GM10266 (cell line): ENCODE measurements at regions not wholly inside any gene's neighbourhood (a gene's known extent, or its start where the extent isn't known, plus 50 kb on each side); places are given as distances from the start of the nearest gene placed in this dataset.

Experiments
- DNase-seq: peaks from one replicate; pipeline ENCODE4 v3.0.0; 2012; ENCODE audit errors: extremely low spot score
- TF ChIP-seq, protein P1 (sequence below): IDR thresholded peaks from 2 replicates; pipeline ENCODE4 v1.5.1; 2012; ENCODE audit warnings: mild to moderate bottlenecking, low read depth; ENCODE audit not compliant: control insufficient read depth, insufficient read depth; ENCODE audit errors: missing control alignments

DNA sequence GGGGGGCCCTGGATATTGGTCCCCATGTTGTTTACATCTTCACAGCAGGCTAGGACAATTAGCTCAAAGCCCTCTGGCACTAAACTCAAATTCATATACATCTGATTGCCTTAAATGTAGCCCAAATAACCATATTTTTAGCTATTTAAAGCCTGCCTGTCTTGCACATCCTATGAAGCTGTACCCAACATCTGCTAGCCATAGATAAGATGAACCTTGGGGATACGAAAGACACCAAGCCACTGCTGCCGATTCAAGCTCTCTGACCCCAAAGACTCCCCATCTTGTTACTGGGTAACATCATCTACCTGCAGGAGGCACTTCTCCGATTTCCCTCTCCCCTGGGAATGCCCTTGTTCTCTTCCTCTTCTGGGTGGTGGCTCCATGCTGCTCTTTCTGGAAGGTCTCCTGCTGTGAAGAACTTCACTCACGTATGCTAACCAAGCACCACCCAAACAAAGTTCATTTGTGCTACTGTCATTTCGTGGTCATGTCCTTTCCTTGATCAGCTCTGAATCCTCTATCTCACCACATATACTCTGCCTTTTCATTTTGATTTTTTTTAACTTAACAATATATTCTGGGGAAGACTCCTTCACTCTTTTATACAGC is 107.7 kb upstream of the ATXN3L start:
- TF ChIP-seq, protein P1, sequence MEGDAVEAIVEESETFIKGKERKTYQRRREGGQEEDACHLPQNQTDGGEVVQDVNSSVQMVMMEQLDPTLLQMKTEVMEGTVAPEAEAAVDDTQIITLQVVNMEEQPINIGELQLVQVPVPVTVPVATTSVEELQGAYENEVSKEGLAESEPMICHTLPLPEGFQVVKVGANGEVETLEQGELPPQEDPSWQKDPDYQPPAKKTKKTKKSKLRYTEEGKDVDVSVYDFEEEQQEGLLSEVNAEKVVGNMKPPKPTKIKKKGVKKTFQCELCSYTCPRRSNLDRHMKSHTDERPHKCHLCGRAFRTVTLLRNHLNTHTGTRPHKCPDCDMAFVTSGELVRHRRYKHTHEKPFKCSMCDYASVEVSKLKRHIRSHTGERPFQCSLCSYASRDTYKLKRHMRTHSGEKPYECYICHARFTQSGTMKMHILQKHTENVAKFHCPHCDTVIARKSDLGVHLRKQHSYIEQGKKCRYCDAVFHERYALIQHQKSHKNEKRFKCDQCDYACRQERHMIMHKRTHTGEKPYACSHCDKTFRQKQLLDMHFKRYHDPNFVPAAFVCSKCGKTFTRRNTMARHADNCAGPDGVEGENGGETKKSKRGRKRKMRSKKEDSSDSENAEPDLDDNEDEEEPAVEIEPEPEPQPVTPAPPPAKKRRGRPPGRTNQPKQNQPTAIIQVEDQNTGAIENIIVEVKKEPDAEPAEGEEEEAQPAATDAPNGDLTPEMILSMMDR, result no peak
- no peak for DNase-seq

GRCh38 chrX:13420545-13421183 is 100.8 kb upstream of the ATXN3L start:
- DNase-seq, result no peak
- TF ChIP-seq, protein P1, result no peak

DNA sequence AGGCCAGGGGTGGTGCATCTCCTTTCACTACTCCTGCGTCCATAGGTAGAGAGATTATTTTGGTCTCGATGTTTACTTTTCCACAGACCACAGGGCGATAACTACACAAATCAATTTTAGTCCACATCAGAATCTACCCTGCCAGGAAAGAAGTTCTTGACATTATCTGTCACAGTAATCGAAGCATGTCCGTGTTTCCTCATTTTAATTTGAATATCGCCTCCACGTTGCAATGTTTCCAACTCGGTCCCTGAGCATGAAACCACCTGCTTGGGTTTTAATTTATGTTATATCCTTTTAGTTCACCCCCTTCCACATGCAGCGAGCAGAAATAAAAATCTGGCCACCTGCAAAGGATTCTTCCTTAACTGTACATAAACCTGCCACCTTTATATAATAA is 100.1 kb upstream of the ATXN3L start:
- DNase-seq, result no peak
- TF ChIP-seq, protein P1, result no peak

- TF ChIP-seq, protein P1, result no peak
- peak; percentile 5 for DNase-seq
Observed at GRCh38 chrX:13419276-13419675, 99.4 kb upstream of the ATXN3L start.

DNA sequence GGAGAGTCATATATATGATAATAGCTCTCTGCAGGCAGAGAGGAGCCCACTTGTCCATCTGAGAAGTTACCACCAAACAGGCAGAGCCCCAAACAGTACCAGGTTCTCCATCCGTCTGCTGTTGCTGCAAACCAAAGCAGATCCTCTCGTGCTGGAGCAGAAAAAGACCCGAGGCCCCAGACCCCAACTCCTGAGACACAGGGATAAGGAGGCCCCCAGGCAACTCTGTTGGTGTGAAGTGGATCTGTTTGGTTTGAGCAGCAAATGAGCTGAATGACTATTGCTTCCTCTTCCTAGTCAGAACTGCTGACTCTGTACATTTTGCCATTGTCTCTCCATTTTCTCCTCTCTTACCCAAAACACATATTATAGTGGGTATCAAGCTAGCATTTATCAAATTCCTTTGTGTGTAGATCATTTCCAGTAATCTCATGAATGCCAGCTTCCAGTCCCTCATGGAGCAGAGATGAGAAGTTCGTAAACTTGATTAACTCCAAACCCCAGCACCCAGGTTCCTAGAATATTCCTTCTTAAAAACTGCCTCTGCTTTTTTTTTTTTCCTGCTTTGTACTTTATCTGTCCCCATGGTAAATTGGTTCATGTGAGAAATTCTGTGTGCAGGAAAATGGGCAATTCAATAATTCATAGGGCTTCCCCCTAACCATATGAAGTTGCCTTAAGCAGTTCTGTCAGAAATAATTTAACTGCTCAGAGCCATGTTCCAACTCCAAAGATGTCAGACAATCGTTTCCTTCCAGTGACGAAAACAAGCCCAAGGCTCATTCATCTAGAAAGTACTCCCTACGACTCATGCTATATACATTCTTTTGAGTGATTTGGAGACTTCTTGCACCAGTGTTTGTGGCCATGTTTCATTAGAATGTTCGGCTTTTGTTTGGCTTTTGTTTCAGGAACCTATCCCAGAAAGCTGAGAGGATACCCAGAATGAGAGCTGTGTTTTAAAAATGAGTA is 98.6 kb upstream of the ATXN3L start:
- DNase-seq, result no peak
- TF ChIP-seq, protein P1, result no peak

GRCh38 chrX:13415509-13415908 is 95.7 kb upstream of the ATXN3L start:
- no peak for DNase-seq
- TF ChIP-seq, protein P1, result no peak
